HEK293 (cell line): ENCODE measurements at regions not wholly inside any gene's neighbourhood (a gene's known extent, or its start where the extent isn't known, plus 50 kb on each side); places are given as distances from the start of the nearest gene placed in this dataset.
A peak's percentile ranks its signal among the peaks of the same experiment; 100 is the strongest.

Experiments used
- CTCF ChIA-PET: fragments of 350-600 bp; formaldehyde crosslinking; extraction: SDS; loops from one replicate; lab custom pipeline; 2021; ENCODE audit warnings: antibody characterized with exemption; lab: Yijun Ruan, JAX
- POLR2A ChIA-PET: fragments of 300-600 bp; formaldehyde crosslinking; extraction: SDS; loops from one replicate; lab custom pipeline; 2020; ENCODE audit warnings: antibody characterized with exemption, inconsistent platforms; lab: Yijun Ruan, JAX
- H3K27ac ChIP-seq: fragments of 200-500 bp; sonication (Bioruptor generic); 2 replicates; pipeline ENCODE4 v1.5.1; 2014; ENCODE audit warnings: low read depth, low read length, control low read depth, inconsistent platforms; ENCODE audit errors: extremely low read depth
- H3K36me3 ChIP-seq, 2 experiments: fragments of 200-500 bp in 1 of 2; sonication (Bioruptor generic) in 1 of 2; 1 replicate in 1 of 2; 2 replicates in 1 of 2; pipeline ENCODE4 v1.5.1; 2014 to 2017; ENCODE audit warnings: inconsistent platforms in 2 of 2, low read length in 2 of 2; ENCODE audit not compliant: control insufficient read depth in 2 of 2, insufficient read depth in 1 of 2
- H3K4me1 ChIP-seq: fragments of 200-500 bp; sonication (Bioruptor generic); 2 replicates; pipeline ENCODE4 v1.5.1; 2014; ENCODE audit warnings: mild to moderate bottlenecking, low read length, inconsistent platforms; ENCODE audit not compliant: control insufficient read depth, insufficient read depth
- H3K4me3 ChIP-seq: 2 replicates; pipeline ENCODE4 v1.5.1; 2011; ENCODE audit warnings: low read depth, mild to moderate bottlenecking, control low read depth, low read length, moderate library complexity
- H3K9me3 ChIP-seq: fragments of 200-500 bp; sonication (Bioruptor generic); 2 replicates; pipeline ENCODE4 v1.5.1; 2014; ENCODE audit warnings: low read depth, low read length, inconsistent platforms; ENCODE audit not compliant: control insufficient read depth, insufficient read depth
- BCL6B ChIP-seq: fragments of 450-650 bp; formaldehyde crosslinking; IDR thresholded peaks from 2 replicates; pipeline ENCODE4 v1.5.1; 2017; ENCODE audit warnings: missing biosample characterization, missing genetic modification characterization
- GLI4 ChIP-seq: fragments of 450-650 bp; formaldehyde crosslinking; IDR thresholded peaks from 2 replicates; pipeline ENCODE4 v1.5.1; 2016; ENCODE audit warnings: missing biosample characterization, missing genetic modification characterization
- OVOL3 ChIP-seq: fragments of 450-650 bp; formaldehyde crosslinking; IDR thresholded peaks from 2 replicates; pipeline ENCODE4 v1.5.1; 2016; ENCODE audit warnings: missing biosample characterization, missing genetic modification characterization
- PBX3 ChIP-seq: sonication (generic); formaldehyde crosslinking; IDR thresholded peaks from 2 replicates; pipeline ENCODE4 v1.8.1; 2022; ENCODE audit warnings: mild to moderate bottlenecking, moderate library complexity, missing genetic modification reagents
- ZBTB1 ChIP-seq: fragments of 450-650 bp; formaldehyde crosslinking; IDR thresholded peaks from 2 replicates; pipeline ENCODE4 v1.5.1; 2016; ENCODE audit warnings: missing biosample characterization, missing genetic modification characterization
- ZBTB7A ChIP-seq: fragments of 450-650 bp; formaldehyde crosslinking; IDR thresholded peaks from 2 replicates; pipeline ENCODE4 v1.5.1; 2016; ENCODE audit warnings: low read depth, missing biosample characterization, missing genetic modification characterization
- ZIC2 ChIP-seq: fragments of 450-650 bp; formaldehyde crosslinking; IDR thresholded peaks from 2 replicates; pipeline ENCODE4 v1.5.1; 2016; ENCODE audit warnings: missing biosample characterization, missing genetic modification characterization
- ZNF112 ChIP-seq: fragments of 450-650 bp; formaldehyde crosslinking; IDR thresholded peaks from 2 replicates; pipeline ENCODE4 v1.5.0; 2017; ENCODE audit warnings: missing biosample characterization, missing genetic modification characterization
- ZNF155 ChIP-seq: fragments of 450-650 bp; formaldehyde crosslinking; IDR thresholded peaks from 2 replicates; pipeline ENCODE4 v1.5.1; 2016; ENCODE audit warnings: missing biosample characterization, missing genetic modification characterization
- ZNF175 ChIP-seq: fragments of 450-650 bp; formaldehyde crosslinking; IDR thresholded peaks from 2 replicates; pipeline ENCODE4 v1.5.1; 2016; ENCODE audit warnings: missing biosample characterization, missing genetic modification characterization
- ZNF221 ChIP-seq: fragments of 450-650 bp; formaldehyde crosslinking; IDR thresholded peaks from 2 replicates; pipeline ENCODE4 v1.5.1; 2017; ENCODE audit warnings: missing biosample characterization, missing genetic modification characterization, borderline replicate concordance
- ZNF335 ChIP-seq: fragments of 450-650 bp; formaldehyde crosslinking; conservative IDR thresholded peaks from 2 replicates; pipeline ENCODE4 v1.5.1; 2016; ENCODE audit warnings: missing biosample characterization, missing genetic modification characterization
- ZNF366 ChIP-seq: fragments of 450-650 bp; formaldehyde crosslinking; conservative IDR thresholded peaks from 2 replicates; pipeline ENCODE4 v1.5.1; 2016; ENCODE audit warnings: missing biosample characterization, missing genetic modification characterization
- ZNF529 ChIP-seq: fragments of 450-650 bp; formaldehyde crosslinking; IDR thresholded peaks from 2 replicates; pipeline ENCODE4 v1.5.1; 2017; ENCODE audit warnings: missing genetic modification characterization, missing biosample characterization; ENCODE audit not compliant: insufficient replicate concordance
- ZNF626 ChIP-seq: fragments of 450-650 bp; sonication (Bioruptor Pico); formaldehyde crosslinking; IDR thresholded peaks from 2 replicates; pipeline ENCODE4 v1.5.1; 2018; ENCODE audit warnings: missing biosample characterization, missing genetic modification characterization, inconsistent platforms
- ZNF747 ChIP-seq: fragments of 450-650 bp; formaldehyde crosslinking; IDR thresholded peaks from 2 replicates; pipeline ENCODE4 v1.5.1; 2016; ENCODE audit warnings: missing biosample characterization, missing genetic modification characterization
- ZNF768 ChIP-seq: fragments of 450-650 bp; formaldehyde crosslinking; IDR thresholded peaks from 2 replicates; pipeline ENCODE4 v1.5.1; 2018; ENCODE audit warnings: missing biosample characterization, mild to moderate bottlenecking, missing genetic modification characterization
- ZNF791 ChIP-seq: fragments of 450-650 bp; formaldehyde crosslinking; IDR thresholded peaks from 2 replicates; pipeline ENCODE4 v1.5.1; 2016; ENCODE audit warnings: missing biosample characterization, missing genetic modification characterization
- ZSCAN30 ChIP-seq: fragments of 450-650 bp; IDR thresholded peaks from 2 replicates; pipeline ENCODE4 v1.5.1; 2018; ENCODE audit warnings: missing biosample characterization, mild to moderate bottlenecking, missing genetic modification characterization, moderate library complexity
- TF ChIP-seq, protein P1 (sequence below): fragments of 450-650 bp; formaldehyde crosslinking; IDR thresholded peaks from 2 replicates; pipeline ENCODE4 v1.5.1; 2016; ENCODE audit warnings: missing biosample characterization, missing genetic modification characterization
- TF ChIP-seq, protein P2 (sequence below): IDR thresholded peaks from 2 replicates; pipeline ENCODE4 v1.6.1; 2011; ENCODE audit warnings: mild to moderate bottlenecking, low read depth, low read length, borderline replicate concordance

DNA sequence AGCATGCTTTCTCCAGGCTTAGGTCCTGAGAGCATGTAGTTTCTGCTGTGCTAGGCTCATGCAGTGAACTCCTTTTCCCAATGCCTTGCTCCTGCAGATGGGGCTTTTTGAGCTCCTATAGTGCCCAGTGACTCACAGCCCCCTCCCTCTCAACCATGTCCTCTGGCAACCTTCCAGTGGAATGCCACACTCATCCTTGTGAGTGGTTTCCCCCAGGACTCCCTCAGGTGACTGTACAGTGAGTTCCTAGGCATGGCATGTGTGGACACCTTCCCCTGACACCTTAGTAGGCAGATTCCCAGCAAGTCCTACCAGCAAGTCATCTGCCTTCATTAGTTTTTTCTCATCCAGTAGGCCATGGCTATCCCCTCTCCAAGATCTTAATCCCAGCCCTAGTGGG, 72.4 kb upstream of the CXCL14 start:
- CTCF ChIA-PET, result interaction anchor here (0.5 to 0.7 kb wide), 2 partner anchors 81 to 100 kb away, joined by 3 read pairs; no protein-coding TSS in a partner anchor
- TF ChIP-seq GLI4 (no peak), ZIC2 (tag by site-specific recombination) (peak; percentile 64), ZNF626 (tag by site-specific recombination) (no peak)
- TF ChIP-seq, protein P1, sequence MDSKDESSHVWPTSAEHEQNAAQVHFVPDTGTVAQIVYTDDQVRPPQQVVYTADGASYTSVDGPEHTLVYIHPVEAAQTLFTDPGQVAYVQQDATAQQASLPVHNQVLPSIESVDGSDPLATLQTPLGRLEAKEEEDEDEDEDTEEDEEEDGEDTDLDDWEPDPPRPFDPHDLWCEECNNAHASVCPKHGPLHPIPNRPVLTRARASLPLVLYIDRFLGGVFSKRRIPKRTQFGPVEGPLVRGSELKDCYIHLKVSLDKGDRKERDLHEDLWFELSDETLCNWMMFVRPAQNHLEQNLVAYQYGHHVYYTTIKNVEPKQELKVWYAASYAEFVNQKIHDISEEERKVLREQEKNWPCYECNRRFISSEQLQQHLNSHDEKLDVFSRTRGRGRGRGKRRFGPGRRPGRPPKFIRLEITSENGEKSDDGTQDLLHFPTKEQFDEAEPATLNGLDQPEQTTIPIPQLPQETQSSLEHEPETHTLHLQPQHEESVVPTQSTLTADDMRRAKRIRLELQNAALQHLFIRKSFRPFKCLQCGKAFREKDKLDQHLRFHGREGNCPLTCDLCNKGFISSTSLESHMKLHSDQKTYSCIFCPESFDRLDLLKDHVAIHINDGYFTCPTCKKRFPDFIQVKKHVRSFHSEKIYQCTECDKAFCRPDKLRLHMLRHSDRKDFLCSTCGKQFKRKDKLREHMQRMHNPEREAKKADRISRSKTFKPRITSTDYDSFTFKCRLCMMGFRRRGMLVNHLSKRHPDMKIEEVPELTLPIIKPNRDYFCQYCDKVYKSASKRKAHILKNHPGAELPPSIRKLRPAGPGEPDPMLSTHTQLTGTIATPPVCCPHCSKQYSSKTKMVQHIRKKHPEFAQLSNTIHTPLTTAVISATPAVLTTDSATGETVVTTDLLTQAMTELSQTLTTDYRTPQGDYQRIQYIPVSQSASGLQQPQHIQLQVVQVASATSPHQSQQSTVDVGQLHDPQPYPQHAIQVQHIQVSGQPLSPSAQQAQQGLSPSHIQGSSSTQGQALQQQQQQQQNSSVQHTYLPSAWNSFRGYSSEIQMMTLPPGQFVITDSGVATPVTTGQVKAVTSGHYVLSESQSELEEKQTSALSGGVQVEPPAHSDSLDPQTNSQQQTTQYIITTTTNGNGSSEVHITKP (tag by site-specific recombination), result peak; percentile 63; the same call in 1 of the 2 replicates
- Histone ChIP-seq H3K9me3 (no peaks in the 10 kb centered on the region), H3K27ac (no peak overlapping the region), H3K36me3 (no peaks in the 10 kb centered on the region), H3K4me3 (no peak overlapping the region), H3K4me1 (no peaks in the 10 kb centered on the region)
- POLR2A ChIA-PET, result no interaction called here

- Histone ChIP-seq H3K4me3 (no peak overlapping the region), H3K27ac (no peak overlapping the region), H3K36me3 (no peaks in the 10 kb centered on the region), H3K9me3 (no peaks in the 10 kb centered on the region), H3K4me1 (no peaks in the 10 kb centered on the region)
- TF ChIP-seq ZNF366 (tag by site-specific recombination) (no peak), ZNF112 (tag by site-specific recombination) (no peak), ZSCAN30 (tag by site-specific recombination) (no peak), ZNF529 (tag by site-specific recombination) (no peak), ZNF221 (tag by site-specific recombination) (no peak), PBX3 (CRISPR knock-in tag) (no peak), ZNF335 (tag by site-specific recombination) (no peak), OVOL3 (tag by site-specific recombination) (no peak), ZNF747 (no peak), ZNF175 (tag by site-specific recombination) (no peak), ZNF791 (tag by site-specific recombination) (no peak), BCL6B (tag by site-specific recombination) (no peak), ZBTB7A (tag by site-specific recombination) (no peak), ZBTB1 (tag by site-specific recombination) (no peak), ZNF768 (tag by site-specific recombination) (no peak), ZNF155 (no peak)
- TF ChIP-seq, protein P2, sequence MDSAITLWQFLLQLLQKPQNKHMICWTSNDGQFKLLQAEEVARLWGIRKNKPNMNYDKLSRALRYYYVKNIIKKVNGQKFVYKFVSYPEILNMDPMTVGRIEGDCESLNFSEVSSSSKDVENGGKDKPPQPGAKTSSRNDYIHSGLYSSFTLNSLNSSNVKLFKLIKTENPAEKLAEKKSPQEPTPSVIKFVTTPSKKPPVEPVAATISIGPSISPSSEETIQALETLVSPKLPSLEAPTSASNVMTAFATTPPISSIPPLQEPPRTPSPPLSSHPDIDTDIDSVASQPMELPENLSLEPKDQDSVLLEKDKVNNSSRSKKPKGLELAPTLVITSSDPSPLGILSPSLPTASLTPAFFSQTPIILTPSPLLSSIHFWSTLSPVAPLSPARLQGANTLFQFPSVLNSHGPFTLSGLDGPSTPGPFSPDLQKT, result no peak
- TF ChIP-seq, protein P1 (tag by site-specific recombination), result no peak
- CTCF ChIA-PET, result interaction anchor here (0.5 kb wide), 1 partner anchor 89 kb away, joined by 3 read pairs; no protein-coding TSS in a partner anchor
- POLR2A ChIA-PET, result no interaction called here
These were observed 71.3 kb upstream of the CXCL14 start for GRCh38 chr5:135650081-135650480.
